ENCODE measurements at regions not wholly inside any gene's neighbourhood (a gene's known extent, or its start where the extent isn't known, plus 50 kb on each side); places are given as distances from the start of the nearest gene placed in this dataset.

- Histone ChIP-seq H3K4me3 (no peak overlapping the region), H3K36me3 (no peaks in the 10 kb centered on the region), H3K27me3 (no peaks in the 10 kb centered on the region), H3K9me3 (no peaks in the 10 kb centered on the region), H3K4me1 (no peaks in the 10 kb centered on the region), H3K27ac (no peak overlapping the region)
- intact Hi-C loops (cut with DNase I; ENCODE audit: low total_unique reads) = no loop called here
- TF ChIP-seq POLR2A (IDR thresholded peaks at IDR 0.05) = no peak
- TF ChIP-seq CTCF (IDR thresholded peaks at IDR 0.05) = no peak
- DNase-seq = no peak
These were observed 56.7 kb upstream of the GUCA2B start for GRCh38 chr1:42096554-42096953.

- no peak for TF ChIP-seq POLR2A (IDR thresholded peaks at IDR 0.05)
- TF ChIP-seq CTCF (IDR thresholded peaks at IDR 0.05) = no peak
- Histone ChIP-seq H3K4me1 (no peaks in the 10 kb centered on the region), H3K27me3 (no peaks in the 10 kb centered on the region), H3K9me3 (no peaks in the 10 kb centered on the region), H3K27ac (no peak overlapping the region), H3K4me3 (no peak overlapping the region), H3K36me3 (peaks cover 0 to 3% of the 10 kb centered on the region in 2 donors)
- no peak for DNase-seq
- intact Hi-C loops (cut with DNase I; ENCODE audit: low total_unique reads) = no loop called here
These were observed 64.0 kb upstream of the GUCA2B start for GRCh38 chr1:42089246-42089645.

- TF ChIP-seq POLR2A (IDR thresholded peaks at IDR 0.05) (no peak), CTCF (IDR thresholded peaks at IDR 0.05) (no peak)
- no peaks in the 10 kb centered on the region for H3K27me3 ChIP-seq
- no peak overlapping the region for H3K4me3 ChIP-seq
- H3K27ac ChIP-seq = no peak overlapping the region
- DNase-seq = no peak
- peaks cover 0 to 3% of the 10 kb centered on the region in 2 donors for H3K36me3 ChIP-seq
- H3K9me3 ChIP-seq = no peaks in the 10 kb centered on the region
- intact Hi-C loops (cut with DNase I; ENCODE audit: low total_unique reads) = no loop called here
- no peaks in the 10 kb centered on the region for H3K4me1 ChIP-seq
These were observed 67.1 kb upstream of the GUCA2B start for GRCh38 chr1:42086146-42086545.

DNA sequence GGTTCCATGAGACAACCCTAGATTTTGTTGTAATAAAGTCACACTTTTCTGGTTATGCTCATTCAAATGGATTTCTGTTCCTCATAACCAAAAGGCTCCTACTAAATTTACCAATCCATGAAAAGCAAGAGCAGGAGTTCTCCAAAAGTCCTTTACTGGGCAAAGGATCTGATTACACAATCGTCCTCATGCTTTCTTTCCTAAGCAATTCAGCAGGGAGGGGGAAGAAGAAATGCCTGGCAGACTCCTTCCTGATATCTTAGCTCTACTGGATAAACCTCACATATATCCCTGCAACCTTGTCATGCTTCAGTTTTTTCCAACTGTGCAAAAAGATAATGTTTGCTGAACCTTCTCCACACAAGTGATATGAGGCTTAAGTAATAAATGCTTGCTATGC lies 67.6 kb upstream of the GUCA2B start:
- no peaks in the 10 kb centered on the region for H3K9me3 ChIP-seq
- no peak overlapping the region for H3K4me3 ChIP-seq
- peaks cover 0 to 3% of the 10 kb centered on the region in 2 donors for H3K36me3 ChIP-seq
- no peak overlapping the region for H3K27ac ChIP-seq
- no peak for TF ChIP-seq CTCF (IDR thresholded peaks at IDR 0.05)
- TF ChIP-seq POLR2A (IDR thresholded peaks at IDR 0.05) = no peak
- H3K27me3 ChIP-seq = no peaks in the 10 kb centered on the region
- intact Hi-C loops (cut with DNase I; ENCODE audit: low total_unique reads) = no loop called here
- no peak for DNase-seq
- H3K4me1 ChIP-seq = no peaks in the 10 kb centered on the region

DNA sequence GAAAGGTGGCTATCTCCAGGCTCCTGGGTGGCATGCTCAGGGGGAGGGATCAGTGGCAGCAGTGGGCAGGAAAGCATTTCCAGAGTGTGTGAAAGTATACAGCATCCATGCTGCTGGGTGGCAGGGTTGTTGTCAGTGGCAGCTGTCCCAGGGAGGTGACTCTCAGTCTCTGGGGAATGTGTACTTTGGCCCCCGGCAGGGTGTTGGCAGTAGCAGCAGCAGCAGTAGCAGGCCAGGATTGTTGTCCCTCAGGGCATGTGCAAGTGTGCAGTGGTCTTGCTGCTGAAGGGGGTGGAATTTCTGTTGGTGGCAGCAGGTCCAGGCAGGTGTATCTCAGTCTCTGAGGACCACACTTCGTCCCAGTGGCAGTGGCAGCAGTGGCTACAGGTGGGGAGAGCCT lies 71.7 kb upstream of the GUCA2B start:
- H3K4me3 ChIP-seq = no peak overlapping the region
- no peaks in the 10 kb centered on the region for H3K27me3 ChIP-seq
- H3K36me3 ChIP-seq = no peaks in the 10 kb centered on the region
- no peaks in the 10 kb centered on the region for H3K4me1 ChIP-seq
- no peak overlapping the region for H3K27ac ChIP-seq
- H3K9me3 ChIP-seq = no peaks in the 10 kb centered on the region
- intact Hi-C loops (cut with DNase I; ENCODE audit: low total_unique reads) = no loop called here
- TF ChIP-seq CTCF (IDR thresholded peaks at IDR 0.05) (no peak), POLR2A (IDR thresholded peaks at IDR 0.05) (no peak)
- no peak for DNase-seq
